Endodermal cell (in vitro differentiated cells): ENCODE measurements at regions not wholly inside any gene's neighbourhood (a gene's known extent, or its start where the extent isn't known, plus 50 kb on each side); places are given as distances from the start of the nearest gene placed in this dataset.

Experiments
- DNase-seq: peaks from one replicate; pipeline ENCODE4 v3.0.0-alpha.2; 2017
- H3K27ac ChIP-seq: 2 replicates; pipeline ENCODE4 v1.5.1; 2013; ENCODE audit warnings: mild to moderate bottlenecking, low read depth, low read length, moderate library complexity
- H3K27me3 ChIP-seq: 2 replicates; pipeline ENCODE4 v1.6.1; 2013; ENCODE audit warnings: mild to moderate bottlenecking, low read length, moderate library complexity; ENCODE audit not compliant: insufficient read depth, control insufficient read depth, poor library complexity, severe bottlenecking
- H3K36me3 ChIP-seq: 2 replicates; pipeline ENCODE4 v1.7.0; 2013; ENCODE audit warnings: mild to moderate bottlenecking, low read length, moderate library complexity; ENCODE audit not compliant: control insufficient read depth, insufficient read depth
- H3K4me1 ChIP-seq: one replicate; pipeline ENCODE4 v1.7.0; 2013; ENCODE audit warnings: low read length; ENCODE audit not compliant: control insufficient read depth, insufficient read depth
- H3K4me3 ChIP-seq: 2 replicates; pipeline ENCODE4 v1.5.1; 2013; ENCODE audit warnings: mild to moderate bottlenecking, low read length, moderate library complexity
- H3K9ac ChIP-seq: 2 replicates; pipeline ENCODE4 v1.6.1; 2013; ENCODE audit warnings: mild to moderate bottlenecking, low read length, moderate library complexity; ENCODE audit not compliant: poor library complexity, severe bottlenecking; ENCODE audit errors: extremely low read depth
- H3K9me3 ChIP-seq: 2 replicates; pipeline ENCODE4 v1.6.1; 2013; ENCODE audit warnings: mild to moderate bottlenecking, low read length, moderate library complexity; ENCODE audit not compliant: control insufficient read depth
- H3K27ac Mint-ChIP-seq: 2 replicates; pipeline ENCODE4 v1.8.0; 2020; ENCODE audit warnings: mixed read lengths
- H3K27me3 Mint-ChIP-seq: 2 replicates; pipeline ENCODE4 v1.8.0; 2021; ENCODE audit warnings: mild to moderate bottlenecking, mixed read lengths; ENCODE audit not compliant: insufficient read depth
- H3K36me3 Mint-ChIP-seq: 2 replicates; pipeline ENCODE4 v1.8.0; 2020; ENCODE audit warnings: low read depth, mixed read lengths
- H3K4me1 Mint-ChIP-seq: 2 replicates; pipeline ENCODE4 v1.8.0; 2020; ENCODE audit warnings: mixed read lengths
- H3K4me3 Mint-ChIP-seq: 2 replicates; pipeline ENCODE4 v1.8.0; 2020; ENCODE audit warnings: mild to moderate bottlenecking, moderate library complexity, mixed read lengths
- H3K9me3 Mint-ChIP-seq: 2 replicates; pipeline ENCODE4 v1.8.0; 2020; ENCODE audit warnings: mild to moderate bottlenecking, mixed read lengths
- CTCF ChIP-seq: fragments of 200-600 bp; sonication (generic); conservative IDR thresholded peaks from 2 replicates; pipeline ENCODE4 v1.5.0; 2021; ENCODE audit warnings: antibody characterized with exemption, mild to moderate bottlenecking
- WGBS, 2 experiments: methylation state at CpG; one replicate each; pipeline versions ENCODE4 v1.1.5 to v1.1.7; 2013; ENCODE audit warnings: missing lambda C conversion rate in 2 of 2, mixed read lengths in 1 of 2; ENCODE audit not compliant: insufficient coverage in 1 of 2, insufficient read length in 1 of 2; 5-methylcytosine and 5-hydroxymethylcytosine counted together

GRCh38 chr10:78769526-78769925 lies 299.2 kb upstream of the ZMIZ1 start:
- Mint-ChIP-seq H3K27me3 (peaks cover 4% of the 10 kb centered on the region), H3K9me3 (no peaks in the 10 kb centered on the region), H3K4me1 (peaks cover 1% of the 10 kb centered on the region), H3K27ac (no peak overlapping the region), H3K36me3 (no peaks in the 10 kb centered on the region), H3K4me3 (no peak overlapping the region)
- H3K27me3 ChIP-seq = no peaks in the 10 kb centered on the region
- DNase-seq = peak; percentile 28
- 92 to 100% methylated on average over 1 to 5 of the region's 5 CpGs for WGBS, 2 experiments
- H3K27ac ChIP-seq = no peak overlapping the region
- H3K36me3 ChIP-seq = no peaks in the 10 kb centered on the region
- H3K4me1 ChIP-seq = no peaks in the 10 kb centered on the region
- H3K4me3 ChIP-seq = no peak overlapping the region
- no peak overlapping the region for H3K9ac ChIP-seq
- no peak for TF ChIP-seq CTCF
- no peaks in the 10 kb centered on the region for H3K9me3 ChIP-seq

- no peak for TF ChIP-seq CTCF
- Histone ChIP-seq H3K9me3 (no peaks in the 10 kb centered on the region), H3K4me3 (no peak overlapping the region), H3K27ac (no peak overlapping the region), H3K4me1 (no peaks in the 10 kb centered on the region), H3K27me3 (no peaks in the 10 kb centered on the region), H3K36me3 (no peaks in the 10 kb centered on the region), H3K9ac (no peak overlapping the region)
- no peak overlapping the region for H3K4me3 Mint-ChIP-seq
- no peak overlapping the region for H3K27ac Mint-ChIP-seq
- H3K9me3 Mint-ChIP-seq = no peaks in the 10 kb centered on the region
- peak; percentile 40 for DNase-seq
- H3K36me3 Mint-ChIP-seq = no peaks in the 10 kb centered on the region
- peaks cover 10% of the 10 kb centered on the region for H3K4me1 Mint-ChIP-seq
- H3K27me3 Mint-ChIP-seq = peaks cover 1% of the 10 kb centered on the region
- 93 to 94% methylated on average over 13 to 16 of the region's 16 CpGs for whole genome bisulfite sequencing, 2 experiments
Measured at GRCh38 chr10:78770167-78771090, 298.3 kb upstream of the ZMIZ1 start.

- Mint-ChIP-seq H3K4me1 (peaks cover 10% of the 10 kb centered on the region), H3K9me3 (no peaks in the 10 kb centered on the region), H3K4me3 (no peak overlapping the region), H3K36me3 (no peaks in the 10 kb centered on the region), H3K27ac (no peak overlapping the region), H3K27me3 (peaks cover 1% of the 10 kb centered on the region)
- 92 to 100% methylated on average over 5 to 7 of the region's 7 CpGs for WGBS, 2 experiments
- H3K9ac ChIP-seq = no peak overlapping the region
- no peaks in the 10 kb centered on the region for H3K9me3 ChIP-seq
- peak; percentile 22 for DNase-seq
- no peak overlapping the region for H3K27ac ChIP-seq
- no peaks in the 10 kb centered on the region for H3K4me1 ChIP-seq
- H3K27me3 ChIP-seq = no peaks in the 10 kb centered on the region
- H3K36me3 ChIP-seq = no peaks in the 10 kb centered on the region
- TF ChIP-seq CTCF = no peak
- no peak overlapping the region for H3K4me3 ChIP-seq
Measured at GRCh38 chr10:78771260-78771659, 297.5 kb upstream of the ZMIZ1 start.
